GM12864 (cell line): ENCODE measurements at regions not wholly inside any gene's neighbourhood (a gene's known extent, or its start where the extent isn't known, plus 50 kb on each side); places are given as distances from the start of the nearest gene placed in this dataset.

Experiments used
- DNase-seq: peaks from one replicate; pipeline ENCODE4 v3.0.0-alpha.2; 2011; ENCODE audit warnings: low read depth
- H3K4me3 ChIP-seq: 2 replicates; pipeline ENCODE4 v1.5.1; 2011; ENCODE audit warnings: mild to moderate bottlenecking, low read depth, low read length, control low read depth
- TF ChIP-seq, protein P1 (sequence below): IDR thresholded peaks from 2 replicates; pipeline ENCODE4 v1.5.1; 2011; ENCODE audit warnings: low read depth, mild to moderate bottlenecking, moderate library complexity, low read length, control low read depth, inconsistent platforms; ENCODE audit errors: missing control alignments

GRCh38 chr3:150063237-150063636 lies 92.5 kb upstream of the PFN2 start:
- TF ChIP-seq, protein P1, sequence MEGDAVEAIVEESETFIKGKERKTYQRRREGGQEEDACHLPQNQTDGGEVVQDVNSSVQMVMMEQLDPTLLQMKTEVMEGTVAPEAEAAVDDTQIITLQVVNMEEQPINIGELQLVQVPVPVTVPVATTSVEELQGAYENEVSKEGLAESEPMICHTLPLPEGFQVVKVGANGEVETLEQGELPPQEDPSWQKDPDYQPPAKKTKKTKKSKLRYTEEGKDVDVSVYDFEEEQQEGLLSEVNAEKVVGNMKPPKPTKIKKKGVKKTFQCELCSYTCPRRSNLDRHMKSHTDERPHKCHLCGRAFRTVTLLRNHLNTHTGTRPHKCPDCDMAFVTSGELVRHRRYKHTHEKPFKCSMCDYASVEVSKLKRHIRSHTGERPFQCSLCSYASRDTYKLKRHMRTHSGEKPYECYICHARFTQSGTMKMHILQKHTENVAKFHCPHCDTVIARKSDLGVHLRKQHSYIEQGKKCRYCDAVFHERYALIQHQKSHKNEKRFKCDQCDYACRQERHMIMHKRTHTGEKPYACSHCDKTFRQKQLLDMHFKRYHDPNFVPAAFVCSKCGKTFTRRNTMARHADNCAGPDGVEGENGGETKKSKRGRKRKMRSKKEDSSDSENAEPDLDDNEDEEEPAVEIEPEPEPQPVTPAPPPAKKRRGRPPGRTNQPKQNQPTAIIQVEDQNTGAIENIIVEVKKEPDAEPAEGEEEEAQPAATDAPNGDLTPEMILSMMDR, result no peak
- H3K4me3 ChIP-seq, result no peak overlapping the region
- DNase-seq, result no peak

DNA sequence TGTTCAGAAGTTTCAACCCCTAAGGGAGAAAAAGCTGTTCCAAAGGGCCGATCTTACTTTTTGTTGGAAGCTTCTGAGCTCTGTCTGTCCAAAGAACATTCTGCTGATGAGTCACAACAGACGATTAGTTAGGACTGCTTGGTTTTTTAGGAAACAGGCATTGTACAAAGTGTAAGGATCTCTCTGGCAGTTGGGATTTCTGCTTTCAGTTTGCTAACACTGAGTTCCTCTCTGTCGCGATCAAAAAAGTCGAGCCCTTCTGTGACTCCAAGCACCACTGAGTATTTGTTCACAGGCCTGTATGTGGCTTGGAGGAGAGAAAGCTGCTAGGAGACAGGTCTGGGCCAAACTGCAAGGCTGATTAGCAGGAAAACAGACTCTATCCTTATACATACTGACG lies 91.8 kb upstream of the PFN2 start:
- no peak overlapping the region for H3K4me3 ChIP-seq
- no peak for DNase-seq
- TF ChIP-seq, protein P1, result no peak

DNA sequence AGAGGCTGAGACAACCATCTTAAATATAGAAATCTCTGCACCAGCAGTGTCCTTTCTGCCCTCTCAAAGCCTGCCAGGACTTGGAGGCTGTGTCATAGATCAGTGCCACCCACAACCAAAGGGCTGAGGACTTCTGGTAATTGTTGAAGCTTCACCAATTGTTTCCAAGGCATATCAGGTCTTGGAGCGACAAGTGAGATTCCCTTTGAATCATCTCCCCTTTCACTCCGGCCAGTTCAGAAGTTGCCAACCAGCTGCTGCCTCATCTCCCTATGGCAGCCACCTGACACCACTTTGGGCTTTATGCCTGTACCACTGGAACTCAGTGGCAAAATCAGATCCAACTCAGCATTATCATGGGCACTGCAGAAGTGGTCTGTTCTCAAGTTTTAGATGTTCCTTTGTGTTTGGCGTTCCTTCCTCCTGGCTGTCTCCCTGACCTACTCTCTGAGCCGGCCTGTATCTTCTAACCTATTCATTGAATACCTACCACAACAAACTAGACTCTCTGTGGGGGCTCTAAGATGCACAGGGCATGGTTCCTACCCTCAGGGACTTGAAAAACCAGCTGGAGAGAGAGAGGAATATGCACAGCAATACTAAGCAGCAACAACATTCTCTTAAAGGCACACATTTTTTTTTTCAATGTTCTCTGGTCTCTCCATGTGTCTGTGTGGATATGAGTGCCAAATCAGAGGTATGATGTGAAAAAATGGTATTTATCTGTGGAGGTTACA lies 90.8 kb upstream of the PFN2 start:
- no peak for DNase-seq
- TF ChIP-seq, protein P1, result no peak
- no peak overlapping the region for H3K4me3 ChIP-seq

DNA sequence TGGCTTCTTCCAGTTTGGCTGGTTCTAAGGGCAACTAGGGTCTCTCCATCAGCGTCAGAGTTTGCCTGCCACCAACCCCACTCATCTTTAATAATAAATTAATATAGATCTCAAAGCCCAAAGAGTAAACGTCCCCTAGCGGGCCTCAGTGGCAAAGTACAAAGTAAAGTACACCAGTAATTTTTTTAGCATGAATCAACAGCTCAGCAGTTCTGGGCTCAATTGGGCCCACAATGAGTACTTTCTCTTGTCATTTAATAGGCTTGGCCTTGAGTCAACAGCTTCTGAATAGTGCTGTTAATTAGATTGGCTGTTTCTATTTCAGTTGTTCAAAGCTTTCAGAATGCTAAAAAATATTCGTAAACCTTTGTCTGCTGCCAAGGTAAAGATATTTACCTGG lies 89.0 kb upstream of the PFN2 start:
- no peak overlapping the region for H3K4me3 ChIP-seq
- TF ChIP-seq, protein P1, result no peak
- DNase-seq, result no peak

GRCh38 chr3:150059241-150059640 lies 88.5 kb upstream of the PFN2 start:
- TF ChIP-seq, protein P1, result no peak
- no peak for DNase-seq

DNA sequence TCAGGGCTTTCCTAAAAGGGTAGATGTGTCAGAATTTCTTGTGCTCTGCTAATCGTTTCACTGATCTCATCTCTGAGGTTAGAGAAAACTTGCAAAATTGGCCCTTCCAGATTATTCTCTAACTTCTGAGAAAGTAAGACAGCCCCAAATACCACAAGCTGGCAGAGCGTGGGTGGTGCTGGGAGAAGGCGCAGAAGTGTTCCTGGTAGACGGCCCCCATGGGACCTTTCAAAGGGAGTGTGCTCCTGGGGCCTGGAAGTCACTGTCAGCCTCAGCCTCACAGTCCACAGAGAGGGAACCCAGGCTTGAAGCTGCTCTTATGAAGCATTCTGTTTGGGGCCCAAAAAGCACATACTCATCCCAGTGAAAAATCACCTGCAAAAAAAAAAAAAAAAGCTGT lies 86.5 kb upstream of the PFN2 start:
- TF ChIP-seq, protein P1, result no peak
- DNase-seq, result no peak

More at GRCh38 chr3:150059241-150059640, 88.5 kb upstream of the PFN2 start:
- no peak overlapping the region for H3K4me3 ChIP-seq

GRCh38 chr3:150055332-150055731 lies 84.6 kb upstream of the PFN2 start:
- no peak for DNase-seq
- no peak overlapping the region for H3K4me3 ChIP-seq
- TF ChIP-seq, protein P1, result no peak

More for the DNA sequence above, 86.5 kb upstream of the PFN2 start:
- no peak overlapping the region for H3K4me3 ChIP-seq
